Lower lobe of right lung (tissue), 2 donors: ENCODE measurements at regions not wholly inside any gene's neighbourhood (a gene's known extent, or its start where the extent isn't known, plus 50 kb on each side); places are given as distances from the start of the nearest gene placed in this dataset.
A peak's percentile ranks its signal among the peaks of the same experiment; 100 is the strongest.

ENCODE experiments used
- ATAC-seq, 2 donors: fragments of 200-7000 bp; cut with Tn5 transposase; one replicate each; pipeline ENCODE4 v1.9.1; 2020 to 2022; ENCODE audit warnings: mild to moderate bottlenecking in 2 of 2, moderate library complexity in 2 of 2
- DNase-seq: peaks from one replicate; pipeline ENCODE4 v3.0.0-alpha.2; 2020
- H3K27ac ChIP-seq: fragments of 200-600 bp; one replicate; pipeline ENCODE4 v1.8.0; 2022
- H3K27me3 ChIP-seq: fragments of 200-600 bp; one replicate; pipeline ENCODE4 v1.8.0; 2022; ENCODE audit warnings: low read depth
- H3K36me3 ChIP-seq: fragments of 200-600 bp; one replicate; pipeline ENCODE4 v1.8.0; 2022; ENCODE audit warnings: mild to moderate bottlenecking
- H3K4me1 ChIP-seq: fragments of 200-600 bp; one replicate; pipeline ENCODE4 v1.8.0; 2022
- H3K4me3 ChIP-seq: fragments of 200-600 bp; one replicate; pipeline ENCODE4 v1.8.0; 2022; ENCODE audit warnings: mild to moderate bottlenecking
- H3K9me3 ChIP-seq: fragments of 200-600 bp; one replicate; pipeline ENCODE4 v1.8.0; 2022
- CTCF ChIP-seq: fragments of 200-600 bp; IDR thresholded peaks from one replicate; pipeline ENCODE4 v1.8.0; 2022; ENCODE audit warnings: antibody characterized with exemption, mild to moderate bottlenecking
- intact Hi-C: fragments of 100-400 bp; cut with DNase I; formaldehyde crosslinking; loops from one replicate; pipeline ENCODE4 v1.11.0; 2022
- donor health status: DM: no; HTN: yes; CAD: no; lungs with severe emphysema.

GRCh38 chr3:167958141-167958540, 137.6 kb downstream of the GOLIM4 start:
- Histone ChIP-seq H3K27ac (no peak overlapping the region), H3K4me3 (no peak overlapping the region), H3K4me1 (no peaks in the 10 kb centered on the region), H3K27me3 (no peaks in the 10 kb centered on the region), H3K36me3 (no peaks in the 10 kb centered on the region), H3K9me3 (no peaks in the 10 kb centered on the region)
- DNase-seq (no peak), ATAC-seq (no peak)
- intact Hi-C loops: no loop called here
- TF ChIP-seq CTCF: no peak

- Histone ChIP-seq H3K9me3 (no peaks in the 10 kb centered on the region), H3K36me3 (no peaks in the 10 kb centered on the region), H3K4me1 (no peaks in the 10 kb centered on the region), H3K27ac (no peak overlapping the region), H3K27me3 (no peaks in the 10 kb centered on the region), H3K4me3 (no peak overlapping the region)
- intact Hi-C loops: no loop called here
- ATAC-seq: no peak
- TF ChIP-seq CTCF: no peak
- DNase-seq: no peak
Measured at GRCh38 chr3:167952969-167953368, 142.8 kb downstream of the GOLIM4 start.

- Histone ChIP-seq H3K9me3 (no peaks in the 10 kb centered on the region), H3K4me3 (no peak overlapping the region), H3K27ac (no peak overlapping the region), H3K36me3 (no peaks in the 10 kb centered on the region), H3K27me3 (no peaks in the 10 kb centered on the region), H3K4me1 (no peaks in the 10 kb centered on the region)
- no peak for DNase-seq
- intact Hi-C loops: no loop called here
- TF ChIP-seq CTCF: no peak
- ATAC-seq: no peak
Measured at GRCh38 chr3:167950212-167950611, 145.5 kb downstream of the GOLIM4 start.

- Histone ChIP-seq H3K9me3 (no peaks in the 10 kb centered on the region), H3K4me3 (no peak overlapping the region), H3K27ac (no peak overlapping the region), H3K4me1 (peaks cover 4% of the 10 kb centered on the region), H3K27me3 (no peaks in the 10 kb centered on the region), H3K36me3 (no peaks in the 10 kb centered on the region)
- intact Hi-C loops: no loop called here
- ATAC-seq (peak; percentile 73 to 87), DNase-seq (peak; percentile 52)
- no peak for TF ChIP-seq CTCF
Measured at GRCh38 chr3:167941234-167941995, 154.3 kb downstream of the GOLIM4 start.

DNA sequence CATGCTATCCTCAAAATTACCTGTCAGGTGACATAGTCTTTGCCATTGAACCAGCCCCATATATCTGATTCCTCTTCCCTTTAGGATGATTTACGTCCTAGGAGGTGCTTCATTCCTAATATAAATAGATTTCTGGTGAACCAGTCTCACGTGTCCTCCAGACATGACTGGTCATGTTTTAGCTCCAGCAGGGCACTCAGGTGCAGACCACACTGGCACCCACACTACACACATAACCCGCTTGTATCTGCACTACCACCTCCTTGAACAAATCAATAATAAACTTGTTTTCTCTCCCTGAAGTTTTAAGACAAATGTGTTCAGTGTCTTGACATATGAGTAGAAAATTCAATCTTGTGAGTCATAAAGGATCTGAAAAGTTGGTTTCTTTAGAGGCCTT, 155.5 kb downstream of the GOLIM4 start:
- no peak for ATAC-seq

More for the DNA sequence above, 155.5 kb downstream of the GOLIM4 start:
- Histone ChIP-seq H3K27me3 (no peaks in the 10 kb centered on the region), H3K36me3 (no peaks in the 10 kb centered on the region), H3K4me1 (peaks cover 4% of the 10 kb centered on the region), H3K9me3 (no peaks in the 10 kb centered on the region), H3K4me3 (no peak overlapping the region), H3K27ac (no peak overlapping the region)
- TF ChIP-seq CTCF: no peak
- DNase-seq: no peak
- intact Hi-C loops: no loop called here
